ENCODE measurements at regions not wholly inside any gene's neighbourhood (a gene's known extent, or its start where the extent isn't known, plus 50 kb on each side); places are given as distances from the start of the nearest gene placed in this dataset.

GRCh38 chr13:55560331-55560730 is 1580.4 kb upstream of the PRR20A start:
- no peak for ATAC-seq (replicated peaks; ENCODE audit: extremely low read depth, poor library complexity, severe bottlenecking)
- H3K4me3 Mint-ChIP-seq = no peak overlapping the region
- H3K27ac Mint-ChIP-seq (ENCODE audit: low read depth) = no peak overlapping the region
- no peaks in the 10 kb centered on the region for H3K4me1 Mint-ChIP-seq
- DNase-seq (ENCODE audit: low spot score in 2 of 2) = no peak
- H3K9me3 Mint-ChIP-seq = peaks cover 19% of the 10 kb centered on the region
- H3K27me3 Mint-ChIP-seq = no peaks in the 10 kb centered on the region
- H3K36me3 Mint-ChIP-seq (ENCODE audit: insufficient read depth) = no peaks in the 10 kb centered on the region

DNA sequence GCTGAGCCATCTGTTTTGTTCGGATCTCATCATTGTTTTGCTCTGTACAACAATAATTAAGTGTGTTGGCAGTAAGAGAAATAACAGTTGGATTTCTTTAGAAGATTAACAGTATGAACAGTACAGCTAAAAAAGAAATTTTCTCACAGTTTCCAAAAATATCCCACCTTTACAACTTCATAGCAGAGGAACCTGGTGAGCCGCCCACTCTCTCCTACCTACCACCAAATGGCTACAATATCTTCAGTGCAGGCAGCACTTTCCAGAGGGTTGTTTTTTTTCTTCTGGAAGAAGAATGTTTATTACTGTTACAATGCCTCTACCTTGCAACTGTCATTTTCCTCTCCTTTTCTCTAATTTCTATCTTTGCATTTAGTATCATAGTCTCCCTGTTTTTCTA is 1577.5 kb upstream of the PRR20A start:
- Mint-ChIP-seq H3K4me3 (no peak overlapping the region), H3K4me1 (no peaks in the 10 kb centered on the region), H3K9me3 (peaks cover 10% of the 10 kb centered on the region), H3K27ac (ENCODE audit: low read depth) (no peak overlapping the region), H3K27me3 (no peaks in the 10 kb centered on the region), H3K36me3 (ENCODE audit: insufficient read depth) (no peaks in the 10 kb centered on the region)
- DNase-seq (ENCODE audit: low spot score in 2 of 2) (no peak), ATAC-seq (replicated peaks; ENCODE audit: extremely low read depth, poor library complexity, severe bottlenecking) (no peak)

GRCh38 chr13:55566334-55566733 is 1574.4 kb upstream of the PRR20A start:
- Mint-ChIP-seq H3K4me3 (no peak overlapping the region), H3K27me3 (no peaks in the 10 kb centered on the region), H3K36me3 (ENCODE audit: insufficient read depth) (no peaks in the 10 kb centered on the region), H3K27ac (ENCODE audit: low read depth) (no peak overlapping the region), H3K9me3 (peaks cover 10% of the 10 kb centered on the region), H3K4me1 (no peaks in the 10 kb centered on the region)
- DNase-seq (ENCODE audit: low spot score in 2 of 2) = no peak
- ATAC-seq (replicated peaks; ENCODE audit: extremely low read depth, poor library complexity, severe bottlenecking) = no peak

GRCh38 chr13:55566779-55567178 is 1573.9 kb upstream of the PRR20A start:
- Mint-ChIP-seq H3K27ac (ENCODE audit: low read depth) (no peak overlapping the region), H3K4me3 (no peak overlapping the region), H3K27me3 (no peaks in the 10 kb centered on the region), H3K36me3 (ENCODE audit: insufficient read depth) (no peaks in the 10 kb centered on the region), H3K4me1 (no peaks in the 10 kb centered on the region), H3K9me3 (peaks cover 10% of the 10 kb centered on the region)
- ATAC-seq (replicated peaks; ENCODE audit: extremely low read depth, poor library complexity, severe bottlenecking) = no peak
- no peak for DNase-seq (ENCODE audit: low spot score in 2 of 2)

DNA sequence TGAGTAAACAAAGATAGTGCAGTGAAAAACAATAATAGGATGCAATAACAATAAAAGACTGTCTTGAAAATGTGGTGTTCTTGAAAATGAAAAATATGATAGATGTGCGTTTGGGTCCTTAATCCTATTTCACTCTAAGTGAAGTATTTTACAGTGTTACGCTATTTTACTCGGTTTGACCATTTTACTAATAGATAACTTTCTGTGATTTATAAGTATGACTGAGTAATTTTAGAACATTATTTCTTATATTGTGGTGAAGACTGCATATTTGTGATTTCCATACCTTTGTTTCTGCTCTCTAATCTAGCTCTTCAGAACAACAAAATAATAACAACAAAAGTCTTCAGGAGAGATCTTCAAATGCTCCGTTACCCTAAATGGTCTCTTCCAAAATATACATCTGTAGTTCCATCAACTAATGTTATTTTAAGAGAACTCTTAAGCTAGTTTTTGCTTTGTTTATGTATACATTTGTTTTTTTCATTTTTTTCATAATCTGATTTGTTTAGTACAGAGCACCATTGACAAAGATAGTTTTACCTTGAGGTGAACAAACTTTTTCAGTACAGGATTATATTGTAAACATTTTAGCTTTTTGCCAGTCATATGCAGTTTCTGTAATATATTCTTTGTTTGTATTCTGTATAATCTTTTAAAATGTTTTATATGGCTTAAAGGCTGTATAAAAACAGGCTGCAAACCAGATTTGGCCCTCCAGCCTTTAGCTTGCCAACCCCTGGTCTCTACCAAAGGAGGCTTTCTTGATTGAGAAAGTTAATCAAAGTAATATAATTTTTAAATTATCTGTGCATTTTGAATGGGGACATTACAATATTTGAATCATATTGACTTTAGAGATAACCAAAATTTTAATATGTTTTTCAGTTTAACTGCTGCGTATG is 1572.7 kb upstream of the PRR20A start:
- ATAC-seq (replicated peaks; ENCODE audit: extremely low read depth, poor library complexity, severe bottlenecking) = no peak
- no peak overlapping the region for H3K27ac Mint-ChIP-seq (ENCODE audit: low read depth)

GRCh38 chr13:55569082-55569481 is 1571.6 kb upstream of the PRR20A start:
- DNase-seq (ENCODE audit: low spot score in 2 of 2) = no peak
- Mint-ChIP-seq H3K9me3 (peaks cover 5% of the 10 kb centered on the region), H3K4me3 (no peak overlapping the region), H3K27ac (ENCODE audit: low read depth) (no peak overlapping the region), H3K4me1 (no peaks in the 10 kb centered on the region), H3K27me3 (no peaks in the 10 kb centered on the region), H3K36me3 (ENCODE audit: insufficient read depth) (no peaks in the 10 kb centered on the region)
- no peak for ATAC-seq (replicated peaks; ENCODE audit: extremely low read depth, poor library complexity, severe bottlenecking)

More for the DNA sequence above, 1572.7 kb upstream of the PRR20A start:
- Mint-ChIP-seq H3K27me3 (no peaks in the 10 kb centered on the region), H3K9me3 (peaks cover 10% of the 10 kb centered on the region), H3K36me3 (ENCODE audit: insufficient read depth) (no peaks in the 10 kb centered on the region), H3K4me1 (no peaks in the 10 kb centered on the region), H3K4me3 (no peak overlapping the region)
- no peak for DNase-seq (ENCODE audit: low spot score in 2 of 2)

DNA sequence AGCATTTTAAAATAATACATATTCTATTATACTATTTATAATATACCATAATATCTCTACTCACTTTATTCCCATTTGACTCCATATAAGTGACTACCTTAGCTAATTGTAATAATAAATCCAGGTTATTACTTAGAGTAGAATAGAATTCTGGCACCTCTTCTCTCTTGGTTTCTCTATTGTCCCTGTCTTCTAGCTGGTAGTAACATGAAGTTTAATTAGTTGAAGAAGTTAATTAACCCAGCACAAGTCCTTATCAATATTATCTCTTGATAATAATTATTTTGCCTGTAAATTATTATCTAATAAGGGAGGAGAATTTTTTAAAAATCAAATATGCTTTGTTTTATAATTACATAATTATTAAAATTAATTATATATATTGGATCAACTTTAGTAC is 1571.2 kb upstream of the PRR20A start:
- no peaks in the 10 kb centered on the region for H3K36me3 Mint-ChIP-seq (ENCODE audit: insufficient read depth)
- H3K27me3 Mint-ChIP-seq = no peaks in the 10 kb centered on the region
- no peak overlapping the region for H3K4me3 Mint-ChIP-seq
- DNase-seq (ENCODE audit: low spot score in 2 of 2) (no peak), ATAC-seq (replicated peaks; ENCODE audit: extremely low read depth, poor library complexity, severe bottlenecking) (no peak)
- no peak overlapping the region for H3K27ac Mint-ChIP-seq (ENCODE audit: low read depth)
- no peaks in the 10 kb centered on the region for H3K4me1 Mint-ChIP-seq
- peaks cover 9% of the 10 kb centered on the region for H3K9me3 Mint-ChIP-seq

DNA sequence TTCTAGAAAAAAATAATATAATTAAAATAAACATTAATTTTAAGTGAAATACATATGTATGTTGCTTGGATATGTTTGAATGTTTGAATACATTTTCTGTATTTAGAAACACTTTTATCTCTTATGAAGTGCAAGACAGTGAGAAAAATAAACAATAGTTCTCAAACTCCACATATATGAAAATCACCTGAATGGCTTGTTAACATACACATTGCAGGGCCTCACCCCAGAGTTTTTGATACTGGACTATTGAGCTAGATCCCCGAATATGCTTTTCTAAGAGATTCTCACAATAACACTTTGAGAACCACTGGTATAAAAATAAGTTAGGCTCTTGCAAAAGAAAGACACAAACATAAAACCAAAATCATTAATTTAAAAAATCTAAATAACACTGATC is 1570.3 kb upstream of the PRR20A start:
- DNase-seq (ENCODE audit: low spot score in 2 of 2) (no peak), ATAC-seq (replicated peaks; ENCODE audit: extremely low read depth, poor library complexity, severe bottlenecking) (no peak)
- Mint-ChIP-seq H3K9me3 (peaks cover 10% of the 10 kb centered on the region), H3K27ac (ENCODE audit: low read depth) (no peak overlapping the region), H3K4me1 (no peaks in the 10 kb centered on the region), H3K27me3 (no peaks in the 10 kb centered on the region), H3K36me3 (ENCODE audit: insufficient read depth) (no peaks in the 10 kb centered on the region), H3K4me3 (no peak overlapping the region)

DNA sequence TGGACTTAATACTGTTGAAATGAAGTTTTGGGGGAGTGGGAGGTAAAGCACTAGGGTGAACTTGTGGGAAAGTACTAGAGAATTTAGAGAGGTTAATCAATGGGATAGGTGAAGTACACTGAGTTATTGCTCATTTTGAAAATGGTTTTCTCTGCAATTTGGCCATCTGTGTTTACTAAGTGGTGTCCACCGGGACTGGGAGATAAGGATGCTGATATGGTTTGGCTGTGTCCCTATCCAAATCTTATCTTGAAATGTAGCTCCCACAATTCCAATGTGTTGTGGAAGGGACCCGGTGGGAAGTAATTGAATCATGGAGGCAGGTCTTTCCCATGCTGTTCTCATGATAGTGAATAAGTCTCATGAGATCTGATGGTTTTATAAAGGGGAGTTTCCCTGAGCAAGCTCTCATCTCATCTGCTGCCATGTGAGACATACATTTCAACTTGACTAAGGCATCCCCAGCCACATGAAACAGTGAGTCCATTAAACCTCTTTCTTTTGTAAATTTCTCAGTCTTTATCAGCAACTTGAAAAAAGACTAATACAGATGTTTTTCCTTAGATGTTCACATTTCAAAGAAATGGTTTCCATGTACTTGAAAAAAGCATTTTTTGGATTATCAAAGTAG is 1569.4 kb upstream of the PRR20A start:
- DNase-seq (ENCODE audit: low spot score in 2 of 2) (no peak), ATAC-seq (replicated peaks; ENCODE audit: extremely low read depth, poor library complexity, severe bottlenecking) (no peak)
- Mint-ChIP-seq H3K4me1 (no peaks in the 10 kb centered on the region), H3K9me3 (peaks cover 16% of the 10 kb centered on the region), H3K27ac (ENCODE audit: low read depth) (no peak overlapping the region), H3K36me3 (ENCODE audit: insufficient read depth) (no peaks in the 10 kb centered on the region), H3K27me3 (no peaks in the 10 kb centered on the region), H3K4me3 (no peak overlapping the region)

DNA sequence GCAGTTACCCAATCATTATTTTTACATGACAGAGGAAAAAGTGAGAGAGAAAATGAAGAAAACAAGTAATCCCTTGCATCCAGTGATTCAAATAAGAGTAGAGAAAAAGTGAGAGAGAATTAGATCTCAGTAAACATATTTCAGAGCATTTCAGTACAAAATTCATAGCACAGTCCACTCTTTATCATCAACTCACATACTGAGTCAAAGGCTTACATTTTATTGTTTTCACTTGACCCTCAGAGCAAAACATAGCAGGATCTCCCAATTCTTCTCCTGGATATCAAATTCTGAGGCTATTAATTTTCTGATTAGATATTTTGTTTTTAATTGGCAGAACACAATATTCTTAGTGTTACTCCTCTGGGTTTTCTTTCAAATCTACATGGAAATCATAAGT is 1568.3 kb upstream of the PRR20A start:
- ATAC-seq (replicated peaks; ENCODE audit: extremely low read depth, poor library complexity, severe bottlenecking) (no peak), DNase-seq (ENCODE audit: low spot score in 2 of 2) (no peak)
- Mint-ChIP-seq H3K36me3 (ENCODE audit: insufficient read depth) (no peaks in the 10 kb centered on the region), H3K9me3 (peaks cover 14% of the 10 kb centered on the region), H3K27ac (ENCODE audit: low read depth) (no peak overlapping the region), H3K4me3 (no peak overlapping the region), H3K27me3 (no peaks in the 10 kb centered on the region), H3K4me1 (no peaks in the 10 kb centered on the region)

DNA sequence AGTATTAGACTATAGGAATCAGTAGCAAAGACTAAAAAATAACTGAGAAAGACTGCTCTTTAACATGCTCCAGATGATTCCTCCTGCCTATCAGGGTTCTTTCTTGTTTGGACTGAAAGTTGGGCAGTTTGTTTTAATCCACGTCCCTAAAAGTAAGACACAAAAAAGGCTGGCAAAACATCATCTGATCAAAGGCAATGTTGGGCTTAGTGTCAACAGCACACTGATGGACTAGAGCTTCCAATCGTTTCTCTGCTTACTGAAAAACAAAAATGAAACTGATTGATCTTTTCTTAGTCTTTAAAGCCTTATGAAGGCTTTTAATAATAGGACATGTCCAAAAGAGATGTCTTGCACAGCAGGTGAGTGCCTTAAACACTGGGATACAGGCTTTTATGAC is 1567.9 kb upstream of the PRR20A start:
- Mint-ChIP-seq H3K4me1 (no peaks in the 10 kb centered on the region), H3K4me3 (no peak overlapping the region)

DNA sequence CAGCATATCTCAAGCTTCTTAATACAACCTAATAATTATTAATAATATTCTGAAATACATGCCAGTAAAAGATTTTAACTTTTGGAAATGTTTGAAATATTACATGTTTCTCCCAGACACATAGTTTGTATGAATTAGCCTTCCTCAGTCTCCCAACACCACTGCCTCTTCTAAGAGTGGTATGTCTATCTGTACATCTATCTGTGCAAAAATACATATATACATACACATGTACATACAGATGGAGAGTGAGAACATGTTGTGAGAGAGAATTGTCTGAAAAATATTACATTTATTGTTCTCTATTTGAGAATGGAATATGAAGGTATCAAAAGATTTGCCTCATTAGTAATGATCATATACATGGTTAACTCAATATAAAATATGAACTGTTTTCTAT is 1567.2 kb upstream of the PRR20A start:
- H3K27ac Mint-ChIP-seq (ENCODE audit: low read depth) = no peak overlapping the region
- H3K27me3 Mint-ChIP-seq = no peaks in the 10 kb centered on the region
- DNase-seq (ENCODE audit: low spot score in 2 of 2) (no peak), ATAC-seq (replicated peaks; ENCODE audit: extremely low read depth, poor library complexity, severe bottlenecking) (no peak)
- H3K4me1 Mint-ChIP-seq = no peaks in the 10 kb centered on the region
- H3K9me3 Mint-ChIP-seq = peaks cover 22% of the 10 kb centered on the region
- no peak overlapping the region for H3K4me3 Mint-ChIP-seq
- peaks cover 2% of the 10 kb centered on the region for H3K36me3 Mint-ChIP-seq (ENCODE audit: insufficient read depth)

More for the DNA sequence above, 1567.9 kb upstream of the PRR20A start:
- Mint-ChIP-seq H3K9me3 (peaks cover 19% of the 10 kb centered on the region), H3K36me3 (ENCODE audit: insufficient read depth) (peaks cover under 1% of the 10 kb centered on the region), H3K27me3 (no peaks in the 10 kb centered on the region), H3K27ac (ENCODE audit: low read depth) (no peak overlapping the region)
- ATAC-seq (replicated peaks; ENCODE audit: extremely low read depth, poor library complexity, severe bottlenecking) (no peak), DNase-seq (ENCODE audit: low spot score in 2 of 2) (no peak)

DNA sequence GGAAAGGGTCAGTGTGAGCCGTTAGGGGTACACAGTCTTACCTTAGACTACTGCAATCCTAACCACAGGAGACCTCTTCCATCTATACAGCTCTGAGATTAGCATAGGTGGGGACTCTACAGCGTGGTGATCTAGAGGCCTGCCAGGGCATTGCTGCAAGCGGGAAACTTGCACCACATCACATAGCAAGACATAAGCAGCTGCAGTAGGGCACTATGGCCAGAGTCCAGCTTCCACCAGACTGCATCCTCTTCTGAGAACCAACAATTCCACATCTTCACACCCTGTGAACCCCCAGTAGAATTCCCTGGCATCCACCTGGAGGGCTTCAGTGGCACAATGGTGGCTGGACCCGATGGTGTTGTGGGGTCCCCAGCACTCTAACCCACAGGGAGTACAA is 1564.3 kb upstream of the PRR20A start:
- no peak for DNase-seq (ENCODE audit: low spot score in 2 of 2)
- Mint-ChIP-seq H3K27me3 (no peaks in the 10 kb centered on the region), H3K4me3 (no peak overlapping the region), H3K4me1 (no peaks in the 10 kb centered on the region), H3K9me3 (peaks cover 28% of the 10 kb centered on the region), H3K27ac (ENCODE audit: low read depth) (no peak overlapping the region), H3K36me3 (ENCODE audit: insufficient read depth) (peaks cover 2% of the 10 kb centered on the region)
- ATAC-seq (replicated peaks; ENCODE audit: extremely low read depth, poor library complexity, severe bottlenecking) = no peak

All from central memory CD8-positive, alpha-beta T cell (primary cell).